SK-N-SH (cell line): ENCODE measurements at regions not wholly inside any gene's neighbourhood (a gene's known extent, or its start where the extent isn't known, plus 50 kb on each side); places are given as distances from the start of the nearest gene placed in this dataset.

Experiments used
- CTCF ChIA-PET: fragments of 300-600, 350-600 bp; formaldehyde crosslinking; extraction: SDS; loops from one replicate; lab custom pipeline; 2021; lab: Yijun Ruan, JAX
- POLR2A ChIA-PET: fragments of 350-600 bp; sonication (Branson Sonifier 250); formaldehyde crosslinking; extraction: SDS; loops from one replicate; lab custom pipeline; 2020; ENCODE audit warnings: antibody characterized with exemption, inconsistent platforms; lab: Yijun Ruan, JAX
- DNase-seq: peaks from one replicate; pipeline ENCODE4 v3.0.0; 2012
- H2AFZ ChIP-seq: fragments of 200-600 bp; sonication (generic); 2 replicates; pipeline ENCODE4 v1.8.1; 2016; ENCODE audit warnings: antibody characterized with exemption, mild to moderate bottlenecking, low read depth
- H3F3A ChIP-seq: fragments of 200-600 bp; sonication (generic); replicated peaks from 2 replicates; pipeline ENCODE3; 2016; ENCODE audit warnings: antibody characterized with exemption, mild to moderate bottlenecking; ENCODE audit not compliant: insufficient read depth
- H3K27ac ChIP-seq, 2 experiments: fragments of 200-500 bp in 1 of 2; fragments of 200-600 bp in 1 of 2; sonication (Bioruptor generic) in 1 of 2; sonication (generic), shearing (Covaris generic) in 1 of 2; 2 replicates each; pipeline versions ENCODE4 v1.5.1 to v1.6.1; 2014 to 2016; ENCODE audit warnings: low read depth in 2 of 2, inconsistent platforms in 1 of 2, low read length in 1 of 2, mild to moderate bottlenecking in 1 of 2, mixed read lengths in 1 of 2
- H3K27me3 ChIP-seq: fragments of 200-600 bp; sonication (generic), shearing (Covaris generic); 2 replicates; pipeline ENCODE4 v1.6.1; 2016; ENCODE audit warnings: mixed run types; ENCODE audit not compliant: insufficient read depth
- H3K36me3 ChIP-seq, 2 experiments: fragments of 200-500 bp in 1 of 2; fragments of 200-600 bp in 1 of 2; sonication (Bioruptor generic) in 1 of 2; sonication (generic) in 1 of 2; replicated peaks in 1 of 2; 2 replicates each; pipeline versions ENCODE3 to v1.5.1; 2014 to 2016; ENCODE audit warnings: low read length in 1 of 2, mild to moderate bottlenecking in 1 of 2; ENCODE audit not compliant: insufficient read depth in 2 of 2, control insufficient read depth in 1 of 2
- H3K4me1 ChIP-seq, 2 experiments: fragments of 200-500 bp in 1 of 2; fragments of 200-600 bp in 1 of 2; sonication (Bioruptor generic) in 1 of 2; sonication (generic), shearing (Covaris generic) in 1 of 2; 2 replicates each; pipeline versions ENCODE4 v1.5.1 to v1.6.1; 2014 to 2016; ENCODE audit warnings: low read depth in 1 of 2, low read length in 1 of 2, mixed run types in 1 of 2; ENCODE audit not compliant: insufficient read depth in 2 of 2, control insufficient read depth in 1 of 2
- H3K4me2 ChIP-seq: fragments of 200-600 bp; sonication (generic), shearing (Covaris generic); 2 replicates; pipeline ENCODE4 v1.6.1; 2017; ENCODE audit warnings: mixed run types
- H3K4me3 ChIP-seq, 2 experiments: fragments of 200-500 bp in 1 of 2; fragments of 200-600 bp in 1 of 2; sonication (Bioruptor generic) in 1 of 2; sonication (generic), shearing (Covaris generic) in 1 of 2; 2 replicates each; pipeline versions ENCODE4 v1.5.1 to v1.8.1; 2014 to 2016; ENCODE audit warnings: low read depth in 2 of 2, inconsistent platforms in 1 of 2, low read length in 1 of 2, mild to moderate bottlenecking in 1 of 2, mixed read lengths in 1 of 2, moderate library complexity in 1 of 2
- H3K79me2 ChIP-seq: fragments of 200-600 bp; sonication (generic); 2 replicates; pipeline ENCODE4 v1.8.1; 2017; ENCODE audit warnings: mild to moderate bottlenecking; ENCODE audit not compliant: insufficient read depth
- H3K9ac ChIP-seq: fragments of 200-600 bp; sonication (generic); 2 replicates; pipeline ENCODE4 v1.6.1; 2017; ENCODE audit warnings: mixed run types
- H3K9me2 ChIP-seq: fragments of 200-600 bp; sonication (generic); 2 replicates; pipeline ENCODE4 v1.6.1; 2017; ENCODE audit warnings: mixed run types
- H3K9me3 ChIP-seq: fragments of 200-600 bp; sonication (generic); 2 replicates; pipeline ENCODE4 v1.6.1; 2017; ENCODE audit warnings: mixed run types, mild to moderate bottlenecking, moderate library complexity
- H4K20me1 ChIP-seq: fragments of 200-600 bp; sonication (generic); 2 replicates; pipeline ENCODE4 v1.6.1; 2017; ENCODE audit warnings: mild to moderate bottlenecking, mixed run types; ENCODE audit not compliant: insufficient read depth
- CTCF ChIP-seq: fragments of 200-600 bp; sonication (generic); IDR thresholded peaks from 2 replicates; pipeline ENCODE4 v1.6.1; 2017; ENCODE audit warnings: antibody characterized with exemption, mild to moderate bottlenecking, moderate library complexity
- EP300 ChIP-seq, 2 experiments: IDR thresholded peaks; 2 replicates each; pipeline versions ENCODE4 v1.4.0 to v1.6.1; 2012; ENCODE audit warnings: borderline replicate concordance in 1 of 2, low read depth in 1 of 2, low read length in 1 of 2
- EZH2phosphoT487 ChIP-seq: fragments of 200-600 bp; sonication (generic); IDR thresholded peaks from 2 replicates; pipeline ENCODE4 v1.6.1; 2017; ENCODE audit warnings: low read depth, mixed run types, mild to moderate bottlenecking, antibody characterized with exemption, moderate library complexity, borderline replicate concordance
- FOXM1 ChIP-seq: IDR thresholded peaks from 2 replicates; pipeline ENCODE4 v1.4.0; 2012; ENCODE audit warnings: low read depth, mild to moderate bottlenecking
- GABPA ChIP-seq: IDR thresholded peaks from 2 replicates; pipeline ENCODE4 v1.4.0; 2012; ENCODE audit warnings: low read depth, mild to moderate bottlenecking
- IRF3 ChIP-seq: fragments of 150-350 bp; IDR thresholded peaks from 2 replicates; pipeline ENCODE4 v1.6.1; 2016; ENCODE audit warnings: mild to moderate bottlenecking, low read depth, low read length
- JUND ChIP-seq: IDR thresholded peaks from 2 replicates; pipeline ENCODE4 v1.4.0; 2012
- MAX ChIP-seq: IDR thresholded peaks from 2 replicates; pipeline ENCODE4 v1.4.0; 2012; ENCODE audit warnings: low read depth
- MXI1 ChIP-seq: IDR thresholded peaks from 2 replicates; pipeline ENCODE4 v1.6.1; 2012; ENCODE audit warnings: mild to moderate bottlenecking, low read depth, low read length, improper control_type of control experiment
- PBX3 ChIP-seq: IDR thresholded peaks from 2 replicates; pipeline ENCODE4; 2012
- RCOR1 ChIP-seq: fragments of 150-350 bp; IDR thresholded peaks from 2 replicates; pipeline ENCODE4 v1.6.1; 2017; ENCODE audit warnings: antibody characterized with exemption, low read length
- REST ChIP-seq: IDR thresholded peaks from 2 replicates; pipeline ENCODE4 v1.6.1; 2012; ENCODE audit warnings: mild to moderate bottlenecking, low read depth, low read length, moderate library complexity
- RFX5 ChIP-seq: IDR thresholded peaks from 2 replicates; pipeline ENCODE4 v1.6.1; 2012; ENCODE audit warnings: mild to moderate bottlenecking, improper control_type of control experiment, low read length
- TCF12 ChIP-seq: IDR thresholded peaks from 2 replicates; pipeline ENCODE4 v1.4.0; 2012
- TEAD4 ChIP-seq: IDR thresholded peaks from 2 replicates; pipeline ENCODE4 v1.4.0; 2012; ENCODE audit warnings: mild to moderate bottlenecking, borderline replicate concordance; ENCODE audit not compliant: insufficient read depth
- USF1 ChIP-seq: IDR thresholded peaks from 2 replicates; pipeline ENCODE4 v1.4.0; 2012; ENCODE audit warnings: low read depth, borderline replicate concordance
- USF2 ChIP-seq: fragments of 150-350 bp; IDR thresholded peaks from 2 replicates; pipeline ENCODE4 v1.6.1; 2017; ENCODE audit warnings: antibody characterized with exemption, low read length, low read depth, borderline replicate concordance
- YY1 ChIP-seq: IDR thresholded peaks from 2 replicates; pipeline ENCODE4 v1.4.0; 2012; ENCODE audit warnings: low read depth, mild to moderate bottlenecking
- WGBS: methylation state at CpG from one replicate; pipeline ENCODE4 v1.1.6; 2017; ENCODE audit warnings: low lambda C conversion rate; 5-methylcytosine and 5-hydroxymethylcytosine counted together

GRCh38 chr13:105984646-105985045 lies 550.8 kb downstream of the EFNB2 start (continued):
- TF ChIP-seq MXI1, result no peak

- Histone ChIP-seq H3K4me3 (no peak overlapping the region), H3K4me1 (no peaks in the 10 kb centered on the region), H3K9me3 (no peaks in the 10 kb centered on the region), H3K27me3 (no peaks in the 10 kb centered on the region), H3F3A (no peaks in the 10 kb centered on the region), H3K4me2 (no peak overlapping the region), H2AFZ (no peak overlapping the region), H3K79me2 (no peaks in the 10 kb centered on the region), H3K36me3 (no peaks in the 10 kb centered on the region), H4K20me1 (no peaks in the 10 kb centered on the region), H3K27ac (no peak overlapping the region), H3K9me2 (no peaks in the 10 kb centered on the region), H3K9ac (no peak overlapping the region)
- ChIA-PET CTCF (interaction anchor here (1.2 kb wide), 1 partner anchor 142 kb away, joined by 3 read pairs; no protein-coding TSS in a partner anchor), POLR2A (no interaction called here)
- 74% methylated on average over 3 of the region's 3 CpGs for WGBS
- no peak for TF ChIP-seq JUND
- no peak for TF ChIP-seq TEAD4
- no peak for TF ChIP-seq IRF3
- TF ChIP-seq RFX5, result no peak
- no peak for TF ChIP-seq GABPA
- TF ChIP-seq USF2, result no peak
- no peak for TF ChIP-seq REST
- TF ChIP-seq RCOR1, result no peak
- no peak for TF ChIP-seq PBX3
- no peak for TF ChIP-seq USF1
- TF ChIP-seq EP300 (IDR thresholded peaks at IDR 0.05; ENCODE audit: borderline replicate concordance in 1 of 2, low read depth in 1 of 2, low read length in 1 of 2), result no peak
- no peak for TF ChIP-seq CTCF
- no peak for TF ChIP-seq YY1
- TF ChIP-seq TCF12, result no peak
- no peak for TF ChIP-seq MAX
- no peak for TF ChIP-seq EZH2phosphoT487
- no peak for TF ChIP-seq FOXM1
- no peak for DNase-seq
Observed at GRCh38 chr13:105984236-105984635, 551.2 kb downstream of the EFNB2 start.
